Putamen (tissue), 1 donor: ENCODE measurements at regions not wholly inside any gene's neighbourhood (a gene's known extent, or its start where the extent isn't known, plus 50 kb on each side); places are given as distances from the start of the nearest gene placed in this dataset.
"Not testable (repeated sequence)": the region's sequence is repeated elsewhere in the genome, so short reads cannot be mapped to it uniquely, and the experiment has no call there.

Source experiments
- DNase-seq: peaks from one replicate; pipeline ENCODE4 v3.0.0-alpha.2; 2016; ENCODE audit warnings: low spot score

GRCh38 chr14:30440961-30441360 is 118.0 kb upstream of the G2E3 start:
- no peak for DNase-seq

- peak; percentile 70 for DNase-seq
Measured at GRCh38 chr14:30443368-30444007, 115.5 kb upstream of the G2E3 start.

GRCh38 chr14:30444451-30444850 is 114.5 kb upstream of the G2E3 start:
- DNase-seq: no peak

- no peak for DNase-seq
Measured at GRCh38 chr14:30445011-30445793, 113.8 kb upstream of the G2E3 start.

- DNase-seq: peak; percentile 50
Measured at GRCh38 chr14:30445852-30446251, 113.1 kb upstream of the G2E3 start.

- DNase-seq: no peak
Measured at GRCh38 chr14:30450631-30451545, 108.1 kb upstream of the G2E3 start.

- no peak for DNase-seq
Measured at GRCh38 chr14:30456296-30456695, 102.7 kb upstream of the G2E3 start.

- DNase-seq: no peak
Measured at GRCh38 chr14:30462358-30462757, 96.6 kb upstream of the G2E3 start.

GRCh38 chr14:30464481-30464880 is 94.5 kb upstream of the G2E3 start:
- no peak for DNase-seq

GRCh38 chr14:30468354-30468753 is 90.6 kb upstream of the G2E3 start:
- no peak for DNase-seq

GRCh38 chr14:30471980-30472379 is 87.0 kb upstream of the G2E3 start:
- peak; percentile 30 for DNase-seq

GRCh38 chr14:30473846-30474696 is 84.9 kb upstream of the G2E3 start:
- not testable (repeated sequence) for DNase-seq

- DNase-seq: no peak
Measured at GRCh38 chr14:30482276-30482675, 76.7 kb upstream of the G2E3 start.

- DNase-seq: no peak
Measured at GRCh38 chr14:30484201-30484600, 74.8 kb upstream of the G2E3 start.

GRCh38 chr14:30484976-30485375 is 74.0 kb upstream of the G2E3 start:
- no peak for DNase-seq

GRCh38 chr14:30496852-30497251 is 62.1 kb upstream of the G2E3 start:
- DNase-seq: no peak

GRCh38 chr14:30499358-30499757 is 59.6 kb upstream of the G2E3 start:
- DNase-seq: peak; percentile 67

GRCh38 chr14:30500222-30500621 is 58.7 kb upstream of the G2E3 start:
- no peak for DNase-seq

GRCh38 chr14:30507209-30507608 is 51.7 kb upstream of the G2E3 start:
- no peak for DNase-seq
